ENCODE measurements at regions not wholly inside any gene's neighbourhood (a gene's known extent, or its start where the extent isn't known, plus 50 kb on each side); places are given as distances from the start of the nearest gene placed in this dataset.

- ChIA-PET POLR2A (ENCODE audit: unreplicated experiment) (no interaction called here), CTCF (no interaction called here)
- ATAC-seq (ENCODE audit: low read depth), result no peak
- H2AK9ac ChIP-seq (replicated peaks; ENCODE audit: low read depth, low read length, poor library complexity), result peak overlapping the region; percentile 58
- no peak overlapping the region for H3K4ac ChIP-seq (ENCODE audit: low read depth, low read length)
- no peak overlapping the region for H4K8ac ChIP-seq (ENCODE audit: low read depth in 2 of 2, low read length in 2 of 2)
- no peak overlapping the region for H2AK5ac ChIP-seq (ENCODE audit: low read depth, low read length)
- H3K9ac ChIP-seq (ENCODE audit: low read depth, low read length), result no peak overlapping the region
- no peak overlapping the region for H2BK15ac ChIP-seq (ENCODE audit: low read depth, low read length)
- no peak overlapping the region for H3K56ac ChIP-seq (ENCODE audit: extremely low read depth, insufficient read depth, low read length)
- no peak overlapping the region for H3K23ac ChIP-seq (ENCODE audit: low read depth, low read length)
- DNase-seq, result no peak
- no peak overlapping the region for H2BK20ac ChIP-seq (ENCODE audit: low read depth, low read length)
- H2BK120ac ChIP-seq (ENCODE audit: low read depth, low read length), result no peak overlapping the region
- no peaks in the 10 kb centered on the region for H3K9me3 ChIP-seq (ENCODE audit: control insufficient read depth, insufficient read depth, low read length)
- no peak overlapping the region for H3K4me2 ChIP-seq (ENCODE audit: low read depth, low read length)
- no peaks in the 10 kb centered on the region for H3K36me3 ChIP-seq (ENCODE audit: control insufficient read depth, insufficient read depth, low read length)
- H3K79me1 ChIP-seq (ENCODE audit: low read depth in 1 of 2, low read length in 2 of 2), result no peaks in the 10 kb centered on the region
- no peak for TF ChIP-seq ELK1 (IDR thresholded peaks at IDR 0.05; ENCODE audit: borderline replicate concordance, low read depth, low read length)
- no peak for TF ChIP-seq FOS (IDR thresholded peaks at IDR 0.05; ENCODE audit: low read depth, low read length)
- no peak for TF ChIP-seq CEBPB (IDR thresholded peaks at IDR 0.05; ENCODE audit: low read depth, low read length)
- TF ChIP-seq MXI1 (IDR thresholded peaks at IDR 0.05; ENCODE audit: borderline replicate concordance, low read depth, low read length), result no peak
- no peak for TF ChIP-seq MAZ (IDR thresholded peaks at IDR 0.05; ENCODE audit: borderline replicate concordance, low read depth, low read length)
- no peak overlapping the region for H4K5ac ChIP-seq (ENCODE audit: low read depth, low read length)
- H3K4me1 ChIP-seq (ENCODE audit: control insufficient read depth, insufficient read depth, low read length), result no peaks in the 10 kb centered on the region
- H3K4me3 ChIP-seq (ENCODE audit: insufficient read depth, low read depth, low read length), result no peak overlapping the region
- H4K20me1 ChIP-seq (ENCODE audit: insufficient read depth, low read length), result no peaks in the 10 kb centered on the region
- in situ Hi-C loops (cut with MboI; ENCODE audit: low sequenced_read_pairs), result no loop called here
- H3K27ac ChIP-seq (ENCODE audit: insufficient read depth, low read length), result no peak overlapping the region
- H3K18ac ChIP-seq (ENCODE audit: low read depth, low read length), result no peak overlapping the region
- H2AFZ ChIP-seq (replicated peaks; ENCODE audit: low read length, poor library complexity), result no peak overlapping the region
- no peaks in the 10 kb centered on the region for H3K9me1 ChIP-seq (ENCODE audit: insufficient read depth, low read length)
- no peaks in the 10 kb centered on the region for H3K27me3 ChIP-seq (ENCODE audit: control insufficient read depth, insufficient read depth, low read length)
- H4K91ac ChIP-seq (ENCODE audit: insufficient read depth, low read depth, low read length), result no peak overlapping the region
- no peak overlapping the region for H2BK5ac ChIP-seq (ENCODE audit: low read depth, low read length, poor library complexity, severe bottlenecking)
- no peak overlapping the region for H3K14ac ChIP-seq (replicated peaks; ENCODE audit: low read depth, low read length)
- dilution Hi-C loops (cut with HindIII; ENCODE audit: low sequenced_read_pairs, unreplicated experiment), result no loop called here
- WGBS, 2 experiments (ENCODE audit: extremely low coverage in 2 of 2, insufficient read length in 1 of 2), result 61% methylated on average over 2 of the region's 13 CpGs; no CpG with 5 or more reads in 1 of the 2 experiments
- intact Hi-C loops (cut with micrococcal nuclease), result loop anchor here (5.0 kb wide), 1 partner anchor 337 kb away; no protein-coding TSS in a partner anchor
- BruUV-seq (replicated peaks), result no TSS peak
Observed at GRCh38 chr20:21574443-21574842, 60.6 kb upstream of the NKX2-2 start.

Measured in IMR-90 (cell line).